GM18870 (cell line): ENCODE measurements at regions not wholly inside any gene's neighbourhood (a gene's known extent, or its start where the extent isn't known, plus 50 kb on each side); places are given as distances from the start of the nearest gene placed in this dataset.
A peak's percentile ranks its signal among the peaks of the same experiment; 100 is the strongest.
"Not testable (repeated sequence)": the region's sequence is repeated elsewhere in the genome, so short reads cannot be mapped to it uniquely, and the experiment has no call there.

Experiments used
- ATAC-seq: cut with Tn5 transposase; IDR thresholded peaks from one replicate; pipeline ENCODE4 v1.9.1; 2021; ENCODE audit warnings: moderate library complexity; ENCODE audit not compliant: unreplicated experiment

DNA sequence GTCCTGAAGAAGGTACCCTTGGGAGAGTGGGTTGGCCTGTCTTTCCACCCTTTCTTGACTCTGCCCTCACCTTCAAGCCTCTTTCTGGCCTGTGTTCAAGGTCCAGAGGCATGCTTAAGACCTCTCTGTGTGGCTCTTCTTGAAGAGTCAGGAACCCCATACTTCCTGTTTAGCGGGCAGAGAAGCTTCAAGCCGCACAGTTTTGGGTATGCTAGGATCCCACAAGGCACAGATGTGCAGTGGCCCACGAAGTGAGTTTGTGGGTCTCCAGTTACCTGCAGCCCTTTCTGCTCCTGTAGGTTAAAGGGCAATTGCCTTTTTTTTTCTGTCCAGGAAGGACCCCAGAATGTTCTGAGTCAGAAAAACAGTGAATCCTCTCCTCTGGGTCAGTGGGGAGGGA lies 87.4 kb upstream of the FCGR1A start:
- not testable (repeated sequence) for ATAC-seq

DNA sequence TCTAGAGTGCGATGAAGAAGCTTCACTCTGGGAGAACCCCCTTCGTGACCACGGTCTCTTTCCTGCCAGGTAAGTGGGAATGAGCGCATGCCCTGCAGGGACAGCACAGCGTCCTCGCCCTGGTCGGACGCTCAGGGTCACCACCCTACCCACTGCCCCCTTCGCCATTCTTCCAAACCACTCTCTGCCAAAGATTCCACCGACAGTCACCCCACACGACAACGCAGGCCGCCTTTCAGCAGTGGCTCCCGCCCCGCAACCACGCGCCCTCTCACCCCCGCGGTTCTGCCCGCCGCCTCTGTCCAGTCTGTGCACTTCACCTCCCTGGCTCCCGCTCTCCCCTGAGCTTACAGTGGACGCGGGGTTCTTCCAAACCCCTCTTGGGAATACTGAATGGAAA lies 82.3 kb upstream of the FCGR1A start:
- ATAC-seq, result not testable (repeated sequence)

DNA sequence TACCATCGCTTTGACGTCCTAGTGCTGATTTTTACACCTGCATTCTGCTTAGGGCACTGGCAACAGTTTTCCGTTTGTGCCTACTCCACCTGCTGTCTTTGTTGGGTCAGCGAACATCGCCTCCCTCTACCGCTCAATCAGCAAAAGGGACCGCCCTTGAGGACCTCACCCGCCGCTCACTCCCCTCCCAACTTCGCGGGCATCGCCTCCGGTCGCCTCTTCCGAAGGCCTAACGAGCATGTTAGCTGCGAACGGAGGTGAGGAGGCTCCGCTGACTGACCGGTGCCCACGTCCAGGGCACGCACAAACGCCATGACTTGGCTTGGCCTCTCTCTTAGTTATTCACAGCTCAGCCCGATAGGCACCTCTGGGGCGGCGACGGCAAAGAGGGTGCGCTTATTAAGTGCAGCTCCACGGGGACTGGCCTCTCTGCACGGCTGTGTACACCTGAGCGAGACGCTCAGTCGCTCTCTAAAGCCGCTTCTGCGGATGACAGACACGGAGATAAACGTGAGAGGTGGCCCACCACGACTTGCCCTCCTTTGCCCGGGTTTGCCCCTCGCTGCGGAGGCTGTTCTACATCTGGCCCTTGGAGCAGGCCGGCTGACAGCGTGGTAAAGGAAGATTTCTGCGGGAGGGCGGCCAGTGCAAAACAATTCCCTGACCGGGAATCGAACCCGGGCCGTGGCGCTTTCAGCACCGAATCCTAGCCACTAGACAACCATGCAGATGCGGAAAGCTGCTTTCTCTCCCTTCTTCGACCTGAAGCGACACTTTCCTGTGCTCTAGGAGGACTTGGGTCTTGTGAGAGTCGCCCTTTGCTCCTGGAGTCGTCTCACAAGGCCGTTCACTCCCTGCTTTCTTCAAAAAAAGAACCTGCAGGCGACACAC lies 81.6 kb upstream of the FCGR1A start:
- not testable (repeated sequence) for ATAC-seq

DNA sequence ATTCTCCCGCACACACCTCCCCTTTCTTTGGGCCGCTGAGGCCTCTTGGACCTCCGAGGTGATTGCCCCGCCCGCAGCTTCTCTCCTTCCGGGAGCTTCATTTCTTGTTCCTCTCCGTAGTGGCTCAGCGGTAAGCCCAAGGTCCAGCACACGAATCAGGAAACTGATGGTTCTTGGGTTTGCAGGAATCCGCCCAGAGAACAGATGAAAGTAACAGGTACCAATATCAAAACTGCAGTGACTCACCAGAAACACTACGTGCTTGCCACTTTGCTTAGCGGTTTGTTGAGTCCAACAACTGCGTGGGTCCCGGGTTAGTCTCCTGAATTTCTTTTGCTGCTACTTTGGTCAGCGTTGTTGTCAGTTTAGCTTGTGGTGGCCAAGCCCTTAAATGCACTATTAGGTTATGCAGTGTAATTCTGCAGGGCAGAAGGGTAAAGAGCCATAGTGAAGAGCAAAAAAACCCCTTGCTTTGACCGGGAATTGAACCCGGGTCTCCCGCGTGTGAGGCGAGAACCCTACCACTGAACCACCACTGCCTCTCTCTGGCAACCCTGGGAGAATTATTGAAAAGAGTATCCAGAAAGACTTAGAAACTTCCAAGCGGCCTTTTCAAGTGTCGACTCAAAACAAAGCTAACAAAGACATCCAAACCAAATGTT lies 74.2 kb upstream of the FCGR1A start:
- peak; percentile 96 for ATAC-seq

- not testable (repeated sequence) for ATAC-seq
Observed at GRCh38 chr1:149711651-149712050, 70.8 kb upstream of the FCGR1A start.

GRCh38 chr1:149712154-149712927 lies 70.2 kb upstream of the FCGR1A start:
- not testable (repeated sequence) for ATAC-seq

- not testable (repeated sequence) for ATAC-seq
Observed at GRCh38 chr1:149713513-149713912, 69.0 kb upstream of the FCGR1A start.

DNA sequence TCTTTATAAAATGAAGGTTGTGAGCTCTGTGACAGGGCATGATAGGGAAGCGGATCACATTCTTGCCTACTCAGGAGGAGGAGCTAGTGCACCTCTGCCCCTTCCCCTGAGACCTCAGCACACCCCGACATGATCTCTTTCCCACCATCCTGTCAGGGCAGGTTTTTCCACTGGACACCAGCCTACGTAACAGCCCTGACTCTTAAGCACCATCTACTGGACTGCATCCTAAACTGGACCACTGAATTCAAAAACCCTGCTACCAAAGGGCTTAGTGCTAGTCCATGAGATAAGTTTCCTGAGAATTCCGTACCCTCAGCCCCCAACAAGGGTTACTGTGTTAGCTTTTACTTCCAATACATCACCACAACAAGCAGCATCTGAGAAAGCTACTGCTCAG lies 68.5 kb upstream of the FCGR1A start:
- ATAC-seq, result not testable (repeated sequence)

DNA sequence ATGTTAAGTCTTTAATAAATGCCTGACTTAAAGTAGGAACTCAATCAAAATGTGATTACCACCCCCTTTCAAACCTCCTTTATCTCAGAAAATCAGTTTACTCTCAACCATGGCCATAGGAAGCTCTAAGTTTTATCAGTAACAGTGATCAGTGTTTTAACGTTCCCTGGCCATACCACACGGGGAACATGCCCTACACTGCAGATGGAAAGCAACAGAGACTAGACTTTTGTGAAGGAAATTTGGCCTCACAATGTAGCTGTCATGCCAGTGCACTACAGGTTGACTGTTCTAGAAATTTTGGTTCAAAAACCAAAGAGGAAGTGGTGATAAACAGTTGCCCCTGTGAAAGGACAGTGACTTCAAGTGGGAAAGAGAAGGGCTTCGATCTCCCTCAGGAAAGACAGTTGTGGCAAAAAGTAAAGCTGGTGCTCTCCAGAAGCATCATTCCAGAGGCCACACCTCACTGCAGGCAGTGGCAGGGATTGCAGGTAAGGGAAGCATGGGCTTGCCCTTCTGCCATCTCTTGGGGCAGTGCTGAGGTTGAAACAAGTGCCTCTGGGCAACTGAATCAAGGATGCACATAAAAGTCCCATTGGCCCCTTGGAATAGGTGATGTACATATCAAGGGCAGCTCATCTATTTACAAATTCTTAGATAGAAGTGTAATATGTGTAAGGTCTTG lies 57.7 kb upstream of the FCGR1A start:
- not testable (repeated sequence) for ATAC-seq

DNA sequence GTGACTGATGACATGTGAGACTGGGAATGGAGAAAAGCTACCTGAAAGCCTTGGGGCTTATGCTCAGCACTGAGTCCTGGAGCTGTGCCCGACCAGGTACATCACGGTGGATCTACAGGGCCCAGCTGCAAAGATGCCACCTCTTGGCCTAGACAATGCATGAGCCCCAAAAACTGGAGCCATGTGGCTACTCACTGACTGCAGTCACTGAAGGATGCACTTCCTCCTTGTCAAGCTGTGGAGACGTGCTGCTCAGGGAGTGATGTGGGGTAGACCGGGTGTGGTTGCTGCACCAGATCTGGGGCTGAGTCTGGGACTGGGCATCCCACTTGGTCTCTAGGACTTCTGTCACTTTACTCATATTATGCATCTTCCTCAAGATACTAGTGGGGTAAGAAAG lies 55.8 kb upstream of the FCGR1A start:
- ATAC-seq, result not testable (repeated sequence)

GRCh38 chr1:149728598-149728997 lies 53.9 kb upstream of the FCGR1A start:
- not testable (repeated sequence) for ATAC-seq
